ENCODE measurements at regions not wholly inside any gene's neighbourhood (a gene's known extent, or its start where the extent isn't known, plus 50 kb on each side); places are given as distances from the start of the nearest gene placed in this dataset.

GRCh38 chr2:118539290-118539689 is 308.2 kb downstream of the EN1 start:
- no peak for TF ChIP-seq TRIM28 (IDR thresholded peaks at IDR 0.05)
- TF ChIP-seq SRF (CRISPR knock-in tag; IDR thresholded peaks at IDR 0.05) = no peak
- TF ChIP-seq THRB (CRISPR knock-in tag; conservative IDR thresholded peaks at IDR 0.05) = no peak
- no peak for TF ChIP-seq ARID1B (IDR thresholded peaks at IDR 0.05)
- TF ChIP-seq BHLHE40 (IDR thresholded peaks at IDR 0.05; ENCODE audit: low read length) = no peak
- TF ChIP-seq ARNT (IDR thresholded peaks at IDR 0.05) = no peak
- TF ChIP-seq POLR2AphosphoS2 (IDR thresholded peaks at IDR 0.05; ENCODE audit: low read length) = no peak
- peak; percentile 48 to 55 (median 51) for TF ChIP-seq CTCF (IDR thresholded peaks at IDR 0.05 in 2 of 3, conservative IDR thresholded peaks at IDR 0.05 in 1 of 3; ENCODE audit: insufficient read depth in 2 of 3, low read depth in 1 of 3, low read length in 3 of 3)

All from K562 (cell line).